Activated T-helper 2 cell treated with anti-CD3 and anti-CD28 coated beads, Interferon-gamma antibody, Interleukin-2, Interleukin-4, amounts not matched to agents 10 μg/mL and 5 μg/mL and 100 μg/mL, durations not matched to agents 14 hours and 24 hours and 36 hours (primary cell): ENCODE measurements at regions not wholly inside any gene's neighbourhood (a gene's known extent, or its start where the extent isn't known, plus 50 kb on each side); places are given as distances from the start of the nearest gene placed in this dataset.

Experiments used
- DNase-seq: peaks from one replicate; pipeline ENCODE4 v3.0.0; 2021; ENCODE audit warnings: low spot score
- H3K27ac Mint-ChIP-seq: one replicate; pipeline ENCODE4 v1.8.0; 2021; ENCODE audit warnings: mixed read lengths
- H3K27me3 Mint-ChIP-seq: one replicate; pipeline ENCODE4 v1.8.0; 2021; ENCODE audit warnings: low read depth, mixed read lengths
- H3K36me3 Mint-ChIP-seq: one replicate; pipeline ENCODE4 v1.8.0; 2021; ENCODE audit warnings: low read depth, mixed read lengths
- H3K4me1 Mint-ChIP-seq: one replicate; pipeline ENCODE4 v1.8.0; 2021; ENCODE audit warnings: low read depth, mixed read lengths
- H3K4me3 Mint-ChIP-seq: one replicate; pipeline ENCODE4 v1.8.0; 2021; ENCODE audit warnings: low read depth, mild to moderate bottlenecking, moderate library complexity, mixed read lengths
- H3K9me3 Mint-ChIP-seq: one replicate; pipeline ENCODE4 v1.8.0; 2021; ENCODE audit warnings: mixed read lengths
- intact Hi-C: fragments of 100-400 bp; cut with micrococcal nuclease; formaldehyde crosslinking; loops from one replicate; pipeline ENCODE4 v1.15.1; 2023

GRCh38 chr4:27728892-27729291 lies 868.3 kb downstream of the STIM2 start:
- no peak overlapping the region for H3K27ac Mint-ChIP-seq
- no peaks in the 10 kb centered on the region for H3K36me3 Mint-ChIP-seq
- intact Hi-C loops = no loop called here
- H3K4me3 Mint-ChIP-seq = no peak overlapping the region
- peaks cover 4% of the 10 kb centered on the region for H3K9me3 Mint-ChIP-seq
- no peaks in the 10 kb centered on the region for H3K27me3 Mint-ChIP-seq
- DNase-seq = no peak
- H3K4me1 Mint-ChIP-seq = no peaks in the 10 kb centered on the region

DNA sequence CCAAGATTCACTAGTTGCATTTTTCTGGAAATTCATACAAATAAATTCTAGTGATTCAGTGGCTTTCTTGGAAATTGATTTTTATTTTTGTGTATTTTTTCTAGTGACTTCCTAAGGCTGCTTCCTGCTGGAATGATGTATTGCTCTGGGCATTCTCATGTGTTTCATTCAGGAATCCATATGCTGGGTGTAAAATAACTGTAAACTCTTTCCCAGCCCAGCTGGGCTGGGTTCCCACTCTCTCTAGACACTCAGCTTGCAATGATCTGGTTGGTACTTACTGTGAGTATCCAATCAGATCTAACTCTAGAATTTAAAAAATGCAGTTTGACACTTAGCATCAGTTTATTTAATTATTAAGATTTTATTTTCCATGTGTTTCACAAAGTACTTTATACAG lies 882.2 kb downstream of the STIM2 start:
- Mint-ChIP-seq H3K27me3 (no peaks in the 10 kb centered on the region), H3K27ac (no peak overlapping the region), H3K4me3 (no peak overlapping the region), H3K9me3 (peaks cover 12% of the 10 kb centered on the region), H3K4me1 (no peaks in the 10 kb centered on the region), H3K36me3 (no peaks in the 10 kb centered on the region)
- DNase-seq = no peak
- intact Hi-C loops = no loop called here

DNA sequence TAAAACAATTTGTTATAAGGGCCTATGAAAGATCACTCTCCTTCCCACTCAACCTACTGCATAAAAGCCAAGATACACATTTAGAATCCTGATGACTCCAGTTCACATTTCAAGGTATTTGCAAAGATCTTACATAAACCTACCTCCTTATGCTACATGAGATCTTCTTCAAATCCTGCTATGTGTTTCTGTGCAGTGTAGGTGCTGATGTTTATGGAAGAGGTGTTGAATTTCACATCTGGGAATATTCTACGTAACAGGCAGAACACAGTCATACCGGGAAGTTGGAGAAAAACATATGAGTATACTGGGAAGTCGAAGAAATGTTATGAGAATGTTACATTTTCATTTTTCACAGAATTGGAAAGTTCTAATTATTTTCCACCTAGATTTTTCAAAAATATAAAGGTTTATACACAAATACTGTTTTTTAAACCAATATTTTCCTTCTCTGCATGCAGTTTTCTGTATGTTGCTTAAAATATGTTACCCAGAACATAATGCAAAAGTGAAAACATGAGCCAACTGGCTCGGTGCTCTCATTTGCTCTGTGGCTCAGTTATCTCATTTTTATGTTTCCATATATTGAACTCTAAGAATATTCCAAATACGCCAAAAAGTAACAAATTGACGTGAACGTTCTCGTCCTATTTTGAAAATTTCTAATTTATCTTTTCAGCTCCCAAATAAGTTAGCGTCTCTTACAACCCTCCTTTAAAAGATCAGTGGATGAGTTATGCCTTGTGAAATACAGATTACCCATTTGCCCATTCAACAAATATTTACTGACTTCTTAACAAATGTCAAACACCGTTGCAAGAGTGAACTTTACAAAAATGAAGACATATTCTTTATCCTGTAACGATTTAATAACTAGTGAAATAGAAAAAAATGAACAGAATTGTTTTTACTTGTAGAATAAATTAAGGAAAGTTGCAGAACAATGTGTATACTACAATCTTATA lies 899.3 kb downstream of the STIM2 start:
- Mint-ChIP-seq H3K4me3 (no peak overlapping the region), H3K9me3 (peaks cover 25% of the 10 kb centered on the region), H3K36me3 (no peaks in the 10 kb centered on the region), H3K4me1 (no peaks in the 10 kb centered on the region), H3K27ac (no peak overlapping the region), H3K27me3 (no peaks in the 10 kb centered on the region)
- no peak for DNase-seq
- intact Hi-C loops = no loop called here

- Mint-ChIP-seq H3K27ac (no peak overlapping the region), H3K4me1 (no peaks in the 10 kb centered on the region), H3K36me3 (no peaks in the 10 kb centered on the region), H3K27me3 (no peaks in the 10 kb centered on the region), H3K4me3 (no peak overlapping the region), H3K9me3 (peaks cover 37% of the 10 kb centered on the region)
- no peak for DNase-seq
- intact Hi-C loops = no loop called here
Measured at GRCh38 chr4:27763830-27764525, 903.3 kb downstream of the STIM2 start.

DNA sequence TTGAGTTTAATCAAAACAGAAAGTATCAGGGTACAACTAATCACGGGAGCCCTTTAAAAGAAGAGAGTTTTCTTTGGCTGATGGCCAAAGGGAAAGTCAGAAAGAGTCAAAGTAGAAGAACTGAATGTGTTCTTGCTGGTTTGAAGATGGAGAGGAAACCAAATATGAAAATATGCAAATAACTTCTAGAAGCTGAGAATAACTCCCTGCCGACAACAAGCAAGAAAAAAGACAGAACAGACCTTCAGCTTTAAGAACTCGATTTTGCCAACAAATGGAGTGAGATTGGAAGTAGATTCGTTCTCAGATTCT lies 903.8 kb downstream of the STIM2 start:
- Mint-ChIP-seq H3K9me3 (peaks cover 36% of the 10 kb centered on the region), H3K27ac (no peak overlapping the region), H3K4me1 (no peaks in the 10 kb centered on the region), H3K27me3 (no peaks in the 10 kb centered on the region), H3K4me3 (no peak overlapping the region), H3K36me3 (no peaks in the 10 kb centered on the region)
- no peak for DNase-seq
- intact Hi-C loops = no loop called here

DNA sequence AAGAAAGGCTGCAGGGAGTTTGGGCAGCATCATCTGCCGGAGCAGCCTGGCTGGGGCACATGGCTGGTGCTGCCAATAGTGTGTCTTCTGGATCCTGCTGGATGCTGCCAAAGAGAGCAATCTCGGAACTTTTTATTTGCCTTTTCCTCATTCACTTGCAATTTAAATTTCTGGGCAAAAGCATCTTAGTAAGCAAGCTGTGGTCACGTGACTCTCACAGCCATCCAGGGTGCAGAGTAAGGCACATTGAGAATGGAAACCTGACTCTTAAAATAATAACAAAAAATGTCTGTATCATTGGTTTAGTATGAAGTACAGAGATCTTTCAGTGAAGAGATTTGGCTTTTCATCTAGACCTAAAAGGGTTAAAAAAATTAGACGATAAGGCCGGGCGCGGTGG lies 910.3 kb downstream of the STIM2 start:
- Mint-ChIP-seq H3K4me3 (no peak overlapping the region), H3K4me1 (no peaks in the 10 kb centered on the region), H3K36me3 (no peaks in the 10 kb centered on the region), H3K27me3 (no peaks in the 10 kb centered on the region), H3K27ac (no peak overlapping the region), H3K9me3 (peaks cover 15% of the 10 kb centered on the region)
- no peak for DNase-seq
- intact Hi-C loops = no loop called here

DNA sequence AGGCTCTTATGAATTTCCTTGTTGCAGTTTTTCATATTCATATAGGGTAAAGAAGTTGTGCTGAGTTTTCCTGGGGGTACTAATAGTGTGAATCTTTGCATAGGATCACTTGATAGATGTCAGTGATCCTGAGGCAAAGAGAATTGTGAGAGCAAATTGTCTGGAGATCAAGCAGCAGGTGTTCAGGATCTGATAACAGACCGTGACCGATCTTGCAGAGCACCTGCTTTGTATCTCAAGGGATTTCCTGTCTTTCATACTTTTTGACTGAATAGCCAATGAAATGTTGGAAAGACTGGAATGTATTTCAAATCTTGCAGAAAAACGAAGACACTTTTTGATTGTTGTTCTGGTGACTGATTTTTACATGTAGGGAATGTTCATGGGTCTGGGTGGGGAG lies 914.5 kb downstream of the STIM2 start:
- no peak overlapping the region for H3K27ac Mint-ChIP-seq
- H3K27me3 Mint-ChIP-seq = no peaks in the 10 kb centered on the region
- H3K4me3 Mint-ChIP-seq = no peak overlapping the region
- H3K4me1 Mint-ChIP-seq = no peaks in the 10 kb centered on the region
- no peak for DNase-seq
- intact Hi-C loops = no loop called here
- no peaks in the 10 kb centered on the region for H3K36me3 Mint-ChIP-seq
- peaks cover 11% of the 10 kb centered on the region for H3K9me3 Mint-ChIP-seq

- Mint-ChIP-seq H3K4me3 (no peak overlapping the region), H3K27ac (no peak overlapping the region), H3K36me3 (no peaks in the 10 kb centered on the region), H3K27me3 (no peaks in the 10 kb centered on the region), H3K9me3 (peaks cover 15% of the 10 kb centered on the region), H3K4me1 (no peaks in the 10 kb centered on the region)
- no peak for DNase-seq
- intact Hi-C loops = no loop called here
Measured at GRCh38 chr4:27779827-27780226, 919.2 kb downstream of the STIM2 start.

DNA sequence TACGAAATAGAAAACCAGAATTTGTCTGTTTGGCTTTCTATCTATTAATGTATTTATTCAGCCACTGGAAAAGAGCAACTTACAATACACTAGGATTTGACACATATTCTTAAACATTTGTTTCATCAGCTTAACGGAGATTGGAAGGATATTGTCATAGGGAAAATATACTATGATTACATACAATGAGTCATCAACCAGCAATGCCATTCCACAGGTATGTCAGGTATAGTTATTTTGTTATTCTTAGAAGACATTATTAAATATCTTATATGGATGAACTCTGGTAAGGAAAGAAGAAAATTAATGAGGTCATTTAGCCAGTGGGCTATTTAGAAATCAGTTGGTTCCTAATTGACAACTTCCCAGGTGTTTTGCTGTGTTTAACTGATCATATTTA lies 926.6 kb downstream of the STIM2 start:
- intact Hi-C loops = no loop called here
- H3K36me3 Mint-ChIP-seq = no peaks in the 10 kb centered on the region
- no peak for DNase-seq
- H3K4me3 Mint-ChIP-seq = no peak overlapping the region
- no peaks in the 10 kb centered on the region for H3K4me1 Mint-ChIP-seq
- no peaks in the 10 kb centered on the region for H3K27me3 Mint-ChIP-seq
- H3K9me3 Mint-ChIP-seq = peaks cover 4% of the 10 kb centered on the region
- H3K27ac Mint-ChIP-seq = no peak overlapping the region

DNA sequence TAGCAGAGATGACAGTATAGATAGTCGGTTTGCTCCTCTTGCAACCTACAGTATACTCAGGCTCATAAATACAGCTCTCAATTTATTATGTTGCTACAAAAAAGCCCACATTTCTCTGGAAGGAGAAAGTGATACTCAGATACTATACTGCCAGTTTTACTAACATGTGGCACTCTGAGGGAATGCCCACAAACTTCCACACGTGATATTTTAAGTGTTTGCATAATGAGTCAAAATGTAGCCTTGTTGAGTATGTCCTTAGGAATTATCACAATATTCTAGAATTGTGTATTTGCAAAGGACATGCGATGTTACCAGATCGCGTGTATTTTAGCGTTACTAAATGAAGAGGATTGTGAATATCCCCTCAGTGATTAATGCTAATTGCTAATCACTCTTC lies 929.1 kb downstream of the STIM2 start:
- DNase-seq = no peak
- Mint-ChIP-seq H3K36me3 (no peaks in the 10 kb centered on the region), H3K4me3 (no peak overlapping the region), H3K9me3 (peaks cover 4% of the 10 kb centered on the region), H3K27me3 (no peaks in the 10 kb centered on the region), H3K27ac (no peak overlapping the region), H3K4me1 (no peaks in the 10 kb centered on the region)
- intact Hi-C loops = no loop called here

DNA sequence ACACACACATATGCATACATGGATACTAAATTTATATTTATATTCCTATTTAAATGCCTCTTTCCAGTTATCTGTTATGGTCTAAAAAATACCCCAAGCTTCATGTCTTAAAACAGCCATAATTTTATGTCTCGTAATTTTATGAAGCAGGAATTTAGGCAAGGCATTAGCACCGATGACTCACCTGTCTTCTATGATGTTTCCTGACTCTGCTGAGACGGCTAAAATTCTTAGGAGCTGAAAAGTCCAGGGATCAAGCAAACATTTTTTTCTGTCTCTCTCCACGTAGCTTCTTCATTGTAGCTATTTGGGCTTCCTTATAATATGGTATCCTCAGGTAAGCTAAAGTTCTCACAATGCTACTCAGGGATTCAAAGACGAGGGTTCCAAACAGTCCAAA lies 930.3 kb downstream of the STIM2 start:
- Mint-ChIP-seq H3K9me3 (peaks cover 4% of the 10 kb centered on the region), H3K27me3 (no peaks in the 10 kb centered on the region), H3K36me3 (no peaks in the 10 kb centered on the region), H3K4me1 (no peaks in the 10 kb centered on the region), H3K4me3 (no peak overlapping the region), H3K27ac (no peak overlapping the region)
- no peak for DNase-seq
- intact Hi-C loops = no loop called here

- no peak overlapping the region for H3K27ac Mint-ChIP-seq
- no peaks in the 10 kb centered on the region for H3K27me3 Mint-ChIP-seq
- H3K36me3 Mint-ChIP-seq = no peaks in the 10 kb centered on the region
- no peak overlapping the region for H3K4me3 Mint-ChIP-seq
- intact Hi-C loops = no loop called here
- H3K4me1 Mint-ChIP-seq = no peaks in the 10 kb centered on the region
- no peak for DNase-seq
- H3K9me3 Mint-ChIP-seq = peaks cover 4% of the 10 kb centered on the region
Measured at GRCh38 chr4:27791640-27792039, 931.0 kb downstream of the STIM2 start.

DNA sequence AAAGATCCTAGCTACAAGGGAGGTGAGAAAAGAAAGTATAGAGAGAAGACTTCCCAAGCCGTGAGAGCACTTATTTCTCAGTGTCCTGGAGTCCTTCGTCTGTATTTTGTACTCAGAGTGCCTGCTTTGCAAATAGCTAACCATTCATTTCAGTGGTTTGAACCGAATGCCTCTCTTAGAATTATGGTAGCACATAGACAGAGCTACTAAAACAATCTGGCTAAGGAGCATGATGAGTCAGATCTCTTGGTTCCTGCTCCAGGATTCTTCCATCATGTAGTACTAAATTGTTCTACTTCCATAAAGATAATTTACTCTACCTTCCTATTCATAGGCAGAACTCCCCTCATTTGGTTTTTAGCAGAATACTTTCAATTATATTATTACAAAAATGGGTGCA lies 946.6 kb downstream of the STIM2 start:
- H3K4me3 Mint-ChIP-seq = no peak overlapping the region
- no peak for DNase-seq
- no peaks in the 10 kb centered on the region for H3K36me3 Mint-ChIP-seq
- H3K27me3 Mint-ChIP-seq = no peaks in the 10 kb centered on the region
- H3K27ac Mint-ChIP-seq = no peak overlapping the region
- no peaks in the 10 kb centered on the region for H3K4me1 Mint-ChIP-seq
- peaks cover 28% of the 10 kb centered on the region for H3K9me3 Mint-ChIP-seq
- intact Hi-C loops = no loop called here
